ENCODE measurements at regions not wholly inside any gene's neighbourhood (a gene's known extent, or its start where the extent isn't known, plus 50 kb on each side); places are given as distances from the start of the nearest gene placed in this dataset.

GRCh38 chr15:29452881-29453731 is 183.5 kb upstream of the NSMCE3 start:
- no peak for TF ChIP-seq CTCF (optimal IDR thresholded peaks at IDR 0.05 in 1 of 3, IDR thresholded peaks at IDR 0.05 in 1 of 3, conservative IDR thresholded peaks at IDR 0.05 in 1 of 3; ENCODE audit: extremely low read depth in 1 of 3, insufficient read depth in 2 of 3, low read length in 3 of 3)
- TF ChIP-seq EZH2 (IDR thresholded peaks at IDR 0.05; ENCODE audit: low read length): no peak
